IMR-90 (cell line): ENCODE measurements at regions not wholly inside any gene's neighbourhood (a gene's known extent, or its start where the extent isn't known, plus 50 kb on each side); places are given as distances from the start of the nearest gene placed in this dataset.

Experiments
- ATAC-seq: fragments of 200-7000 bp; cut with Tn5 transposase; 2 replicates; pipeline ENCODE4 v1.9.1; 2020; ENCODE audit warnings: low read depth, mild to moderate bottlenecking, moderate library complexity
- BruUV-seq: library from RNA; stranded (reverse); fragments of 400-500 nt; replicated peaks from 2 replicates; lab custom pipeline; 2021; lab: Mats Ljungman, UMichigan
- CTCF ChIA-PET: fragments of 300-600 bp; formaldehyde crosslinking; extraction: SDS; loops from one replicate; lab custom pipeline; 2021; ENCODE audit warnings: antibody characterized with exemption; lab: Yijun Ruan, JAX
- POLR2A ChIA-PET: fragments of 300-600 bp; sonication (Branson Sonifier 250); formaldehyde crosslinking; loops from one replicate; lab custom pipeline; 2022; ENCODE audit warnings: antibody characterized with exemption; ENCODE audit not compliant: unreplicated experiment; lab: Charles Lee
- DNase-seq: peaks from one replicate; pipeline ENCODE4 v3.0.0; 2013
- H2AFZ ChIP-seq: replicated peaks from 2 replicates; pipeline ENCODE3; 2013; ENCODE audit warnings: low read length, mild to moderate bottlenecking; ENCODE audit not compliant: poor library complexity
- H2AK5ac ChIP-seq: 2 replicates; pipeline ENCODE4 v1.6.1; 2013; ENCODE audit warnings: low read depth, low read length, inconsistent platforms
- H2AK9ac ChIP-seq: replicated peaks from 2 replicates; pipeline ENCODE3; 2013; ENCODE audit warnings: mild to moderate bottlenecking, low read depth, low read length, moderate library complexity; ENCODE audit not compliant: poor library complexity
- H2BK120ac ChIP-seq: 2 replicates; pipeline ENCODE4 v1.6.1; 2013; ENCODE audit warnings: low read depth, low read length, inconsistent platforms
- H2BK15ac ChIP-seq: 3 replicates; pipeline ENCODE4 v1.6.1; 2013; ENCODE audit warnings: low read depth, low read length, inconsistent platforms
- H2BK20ac ChIP-seq: 2 replicates; pipeline ENCODE4 v1.6.1; 2013; ENCODE audit warnings: low read depth, mild to moderate bottlenecking, inconsistent platforms, low read length, moderate library complexity
- H2BK5ac ChIP-seq: 2 replicates; pipeline ENCODE4 v1.6.1; 2013; ENCODE audit warnings: mild to moderate bottlenecking, low read depth, low read length, inconsistent platforms; ENCODE audit not compliant: poor library complexity, severe bottlenecking
- H3K14ac ChIP-seq: replicated peaks from 2 replicates; pipeline ENCODE4 v1.6.1; 2013; ENCODE audit warnings: low read depth, low read length, inconsistent platforms
- H3K18ac ChIP-seq: 2 replicates; pipeline ENCODE4 v1.6.1; 2013; ENCODE audit warnings: low read depth, low read length, control low read depth
- H3K23ac ChIP-seq: 2 replicates; pipeline ENCODE4 v1.6.1; 2013; ENCODE audit warnings: low read depth, low read length, inconsistent platforms
- H3K27ac ChIP-seq: 2 replicates; pipeline ENCODE4 v1.5.1; 2013; ENCODE audit warnings: mild to moderate bottlenecking, control low read depth, low read length; ENCODE audit not compliant: insufficient read depth
- H3K27me3 ChIP-seq: 2 replicates; pipeline ENCODE4 v1.6.1; 2013; ENCODE audit warnings: low read length; ENCODE audit not compliant: control insufficient read depth, insufficient read depth
- H3K36me3 ChIP-seq: 2 replicates; pipeline ENCODE4 v1.6.1; 2013; ENCODE audit warnings: low read length, mixed read lengths; ENCODE audit not compliant: control insufficient read depth, insufficient read depth
- H3K4ac ChIP-seq: 2 replicates; pipeline ENCODE4 v1.6.1; 2013; ENCODE audit warnings: low read depth, low read length, inconsistent platforms
- H3K4me1 ChIP-seq: 2 replicates; pipeline ENCODE4 v1.6.1; 2013; ENCODE audit warnings: low read length, mixed read lengths; ENCODE audit not compliant: control insufficient read depth, insufficient read depth
- H3K4me2 ChIP-seq: 2 replicates; pipeline ENCODE4 v1.6.1; 2013; ENCODE audit warnings: low read depth, mild to moderate bottlenecking, control low read depth, low read length, moderate library complexity
- H3K4me3 ChIP-seq: 2 replicates; pipeline ENCODE4 v1.5.1; 2013; ENCODE audit warnings: low read depth, mild to moderate bottlenecking, control low read depth, low read length, moderate library complexity; ENCODE audit not compliant: insufficient read depth
- H3K56ac ChIP-seq: 2 replicates; pipeline ENCODE4 v1.6.1; 2013; ENCODE audit warnings: low read length, inconsistent platforms; ENCODE audit not compliant: insufficient read depth; ENCODE audit errors: extremely low read depth
- H3K79me1 ChIP-seq, 2 experiments: 2 replicates each; pipeline ENCODE4 v1.6.1; 2013; ENCODE audit warnings: low read length in 2 of 2, inconsistent platforms in 1 of 2, low read depth in 1 of 2
- H3K9ac ChIP-seq: 2 replicates; pipeline ENCODE4 v1.6.1; 2013; ENCODE audit warnings: low read depth, low read length, control low read depth
- H3K9me1 ChIP-seq: 2 replicates; pipeline ENCODE4 v1.6.1; 2013; ENCODE audit warnings: low read length, inconsistent platforms; ENCODE audit not compliant: insufficient read depth
- H3K9me3 ChIP-seq: 2 replicates; pipeline ENCODE4 v1.6.1; 2013; ENCODE audit warnings: low read length; ENCODE audit not compliant: control insufficient read depth, insufficient read depth
- H4K20me1 ChIP-seq: 2 replicates; pipeline ENCODE4 v1.6.1; 2013; ENCODE audit warnings: low read length, inconsistent platforms; ENCODE audit not compliant: insufficient read depth
- H4K5ac ChIP-seq: 2 replicates; pipeline ENCODE4 v1.6.1; 2013; ENCODE audit warnings: mild to moderate bottlenecking, low read depth, low read length, control low read depth
- H4K8ac ChIP-seq, 2 experiments: 2 replicates each; pipeline ENCODE4 v1.6.1; 2013; ENCODE audit warnings: low read depth in 2 of 2, low read length in 2 of 2, control low read depth in 1 of 2, inconsistent platforms in 1 of 2
- H4K91ac ChIP-seq: 2 replicates; pipeline ENCODE4 v1.6.1; 2013; ENCODE audit warnings: low read depth, low read length, inconsistent platforms; ENCODE audit not compliant: insufficient read depth
- RAD21 ChIP-seq: IDR thresholded peaks from 2 replicates; pipeline ENCODE4 v1.6.1; 2012; ENCODE audit warnings: low read length, improper control_type of control experiment
- WGBS, 2 experiments: methylation state at CpG; one replicate each; pipeline versions ENCODE4 v1.1.5 to v1.1.7; 2013; ENCODE audit warnings: missing lambda C conversion rate in 2 of 2; ENCODE audit not compliant: insufficient read length in 1 of 2; ENCODE audit errors: extremely low coverage in 2 of 2; 5-methylcytosine and 5-hydroxymethylcytosine counted together
- dilution Hi-C: fragments of 300-500 bp; cut with HindIII; formaldehyde crosslinking; loops from one replicate; pipeline ENCODE4 v1.14.3; 2018; ENCODE audit warnings: low sequenced_read_pairs; ENCODE audit not compliant: unreplicated experiment
- in situ Hi-C: fragments of 300-500 bp; cut with MboI; formaldehyde crosslinking; loops from 3 replicates; pipeline ENCODE4 v1.14.3; 2019; ENCODE audit warnings: low sequenced_read_pairs, inconsistent platforms, mixed read lengths
- intact Hi-C: fragments of 100-400 bp; cut with micrococcal nuclease; formaldehyde crosslinking; loops from 2 replicates; pipeline ENCODE4 v1.10.0; 2022

DNA sequence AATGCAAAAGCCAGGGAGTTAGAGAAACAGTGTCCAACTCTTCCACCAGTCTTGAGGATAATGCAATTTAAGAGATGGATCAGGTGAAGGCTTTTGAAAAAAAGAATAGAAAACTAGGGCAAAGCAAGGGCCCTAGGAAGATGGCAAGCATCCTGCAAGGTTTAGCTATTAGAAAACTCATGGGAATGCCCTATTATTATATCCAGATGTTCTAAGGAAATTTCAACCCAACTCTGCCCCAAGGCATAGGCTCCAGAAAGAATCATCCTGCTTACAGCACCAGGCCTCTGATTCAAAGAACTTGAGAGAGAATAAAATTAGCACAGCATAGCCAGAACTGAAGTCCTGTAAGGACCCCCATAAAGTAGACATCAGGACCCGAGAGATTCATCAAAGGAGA lies 68.1 kb downstream of the EN1 start:
- no peak for TF ChIP-seq RAD21
- H3K14ac ChIP-seq, result no peak overlapping the region
- no TSS peak for BruUV-seq
- H2BK5ac ChIP-seq, result no peak overlapping the region
- ChIA-PET CTCF (no interaction called here), POLR2A (no interaction called here)
- H3K4me1 ChIP-seq, result no peaks in the 10 kb centered on the region
- no peaks in the 10 kb centered on the region for H3K36me3 ChIP-seq
- H2BK20ac ChIP-seq, result no peak overlapping the region
- H2AK9ac ChIP-seq, result no peak overlapping the region
- H2BK15ac ChIP-seq, result no peak overlapping the region
- H4K20me1 ChIP-seq, result no peaks in the 10 kb centered on the region
- H2BK120ac ChIP-seq, result no peak overlapping the region
- no peak overlapping the region for H4K91ac ChIP-seq
- H3K9me3 ChIP-seq, result no peaks in the 10 kb centered on the region
- dilution Hi-C loops (no loop called here), intact Hi-C loops (no loop called here), in situ Hi-C loops (no loop called here)
- peaks cover 8% of the 10 kb centered on the region for H3K27me3 ChIP-seq
- no peak overlapping the region for H3K9ac ChIP-seq
- H3K4me3 ChIP-seq, result no peak overlapping the region
- H3K4me2 ChIP-seq, result no peak overlapping the region
- H3K4ac ChIP-seq, result no peak overlapping the region
- no peaks in the 10 kb centered on the region for H3K79me1 ChIP-seq
- 0% methylated on average over 1 of the region's 1 CpG; no CpG with 5 or more reads in 1 of the 2 experiments for WGBS, 2 experiments
- H3K23ac ChIP-seq, result no peak overlapping the region
- no peak overlapping the region for H3K56ac ChIP-seq
- no peak overlapping the region for H4K8ac ChIP-seq
- no peaks in the 10 kb centered on the region for H3K9me1 ChIP-seq
- H3K27ac ChIP-seq, result no peak overlapping the region
- H2AK5ac ChIP-seq, result no peak overlapping the region
- DNase-seq, result no peak
- no peak overlapping the region for H2AFZ ChIP-seq
- no peak overlapping the region for H3K18ac ChIP-seq
- no peak for ATAC-seq
- H4K5ac ChIP-seq, result no peak overlapping the region
